ENCODE measurements at regions not wholly inside any gene's neighbourhood (a gene's known extent, or its start where the extent isn't known, plus 50 kb on each side); places are given as distances from the start of the nearest gene placed in this dataset.

DNA sequence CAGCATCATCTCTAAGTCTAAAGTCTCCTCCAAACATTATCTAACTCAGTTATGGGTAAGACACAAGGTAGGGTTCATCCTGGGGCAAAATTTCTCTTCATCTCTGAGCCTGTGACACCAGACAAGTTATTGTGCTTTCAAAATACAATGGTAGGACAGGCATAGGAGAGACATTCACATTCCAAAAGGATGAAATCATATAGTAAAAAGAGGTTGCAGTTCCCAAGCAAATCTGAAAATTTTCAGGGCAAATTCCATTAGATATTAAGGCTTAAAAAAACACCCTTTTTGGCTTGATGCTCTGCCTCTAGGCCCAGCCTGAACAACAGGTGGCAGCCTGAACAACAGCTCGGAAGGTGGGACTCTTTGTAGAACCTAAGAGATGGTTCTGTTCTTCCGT is 448.3 kb upstream of the SLIT2 start:
- no peak overlapping the region for H3K4me3 ChIP-seq (ENCODE audit: low read depth, low read length)
- no peaks in the 10 kb centered on the region for H3K9me3 ChIP-seq
- DNase-seq, result no peak
- no peaks in the 10 kb centered on the region for H3K27me3 ChIP-seq (replicated peaks; ENCODE audit: control insufficient read depth, insufficient read depth, low read length)
- Mint-ChIP-seq H3K4me3 (ENCODE audit: unreplicated experiment) (no peak overlapping the region), H3K27ac (ENCODE audit: unreplicated experiment) (no peak overlapping the region), H3K9me3 (ENCODE audit: unreplicated experiment) (no peaks in the 10 kb centered on the region), H3K4me1 (ENCODE audit: low read depth, unreplicated experiment) (no peaks in the 10 kb centered on the region), H3K27me3 (ENCODE audit: insufficient read depth, unreplicated experiment) (no peaks in the 10 kb centered on the region), H3K36me3 (ENCODE audit: insufficient read depth, unreplicated experiment) (no peaks in the 10 kb centered on the region)
- ChIA-PET CTCF (no interaction called here), POLR2A (no interaction called here)
- BruUV-seq (replicated peaks), result no TSS peak
- intact Hi-C loops (cut with micrococcal nuclease; ENCODE audit: unreplicated experiment), result no loop called here
- TF ChIP-seq, protein P1, sequence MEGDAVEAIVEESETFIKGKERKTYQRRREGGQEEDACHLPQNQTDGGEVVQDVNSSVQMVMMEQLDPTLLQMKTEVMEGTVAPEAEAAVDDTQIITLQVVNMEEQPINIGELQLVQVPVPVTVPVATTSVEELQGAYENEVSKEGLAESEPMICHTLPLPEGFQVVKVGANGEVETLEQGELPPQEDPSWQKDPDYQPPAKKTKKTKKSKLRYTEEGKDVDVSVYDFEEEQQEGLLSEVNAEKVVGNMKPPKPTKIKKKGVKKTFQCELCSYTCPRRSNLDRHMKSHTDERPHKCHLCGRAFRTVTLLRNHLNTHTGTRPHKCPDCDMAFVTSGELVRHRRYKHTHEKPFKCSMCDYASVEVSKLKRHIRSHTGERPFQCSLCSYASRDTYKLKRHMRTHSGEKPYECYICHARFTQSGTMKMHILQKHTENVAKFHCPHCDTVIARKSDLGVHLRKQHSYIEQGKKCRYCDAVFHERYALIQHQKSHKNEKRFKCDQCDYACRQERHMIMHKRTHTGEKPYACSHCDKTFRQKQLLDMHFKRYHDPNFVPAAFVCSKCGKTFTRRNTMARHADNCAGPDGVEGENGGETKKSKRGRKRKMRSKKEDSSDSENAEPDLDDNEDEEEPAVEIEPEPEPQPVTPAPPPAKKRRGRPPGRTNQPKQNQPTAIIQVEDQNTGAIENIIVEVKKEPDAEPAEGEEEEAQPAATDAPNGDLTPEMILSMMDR (IDR thresholded peaks at IDR 0.05; ENCODE audit: insufficient read depth in 1 of 2, low read depth in 1 of 2, low read length in 1 of 2, severe bottlenecking in 1 of 2, unreplicated experiment in 1 of 2), result no peak
- no peaks in the 10 kb centered on the region for H3K36me3 ChIP-seq (ENCODE audit: control insufficient read depth, insufficient read depth, low read length)
- H3K4me1 ChIP-seq, result no peaks in the 10 kb centered on the region

DNA sequence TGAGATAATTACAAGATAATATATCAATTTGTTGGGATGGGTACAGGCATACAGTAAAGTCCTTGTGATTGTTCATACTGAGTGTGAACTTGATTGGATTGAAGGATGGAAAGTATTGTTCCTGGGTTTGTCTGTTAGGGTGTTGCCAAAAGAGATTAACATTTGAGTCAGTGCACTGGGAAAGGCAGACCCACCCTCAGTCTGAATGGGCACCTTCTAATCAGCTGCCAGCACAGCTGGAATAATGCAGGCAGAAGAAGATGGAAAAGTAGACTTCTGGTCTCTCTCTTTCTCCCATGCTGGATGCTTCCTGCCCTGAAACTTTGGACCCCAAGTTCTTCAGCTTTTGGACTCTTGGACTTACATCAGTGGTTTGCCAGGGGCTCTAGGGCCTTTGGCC is 457.9 kb upstream of the SLIT2 start:
- ChIA-PET POLR2A (no interaction called here), CTCF (no interaction called here)
- TF ChIP-seq, protein P1 (IDR thresholded peaks at IDR 0.05; ENCODE audit: insufficient read depth in 1 of 2, low read depth in 1 of 2, low read length in 1 of 2, severe bottlenecking in 1 of 2, unreplicated experiment in 1 of 2), result no peak
- no peak overlapping the region for H3K27ac Mint-ChIP-seq (ENCODE audit: unreplicated experiment)
- Histone ChIP-seq H3K4me1 (no peaks in the 10 kb centered on the region), H3K4me3 (ENCODE audit: low read depth, low read length) (no peak overlapping the region), H3K27me3 (replicated peaks; ENCODE audit: control insufficient read depth, insufficient read depth, low read length) (no peaks in the 10 kb centered on the region), H3K9me3 (no peaks in the 10 kb centered on the region), H3K36me3 (ENCODE audit: control insufficient read depth, insufficient read depth, low read length) (no peaks in the 10 kb centered on the region)
- H3K4me3 Mint-ChIP-seq (ENCODE audit: unreplicated experiment), result no peak overlapping the region
- no peaks in the 10 kb centered on the region for H3K9me3 Mint-ChIP-seq (ENCODE audit: unreplicated experiment)
- no peak for DNase-seq
- intact Hi-C loops (cut with micrococcal nuclease; ENCODE audit: unreplicated experiment), result no loop called here
- no peaks in the 10 kb centered on the region for H3K4me1 Mint-ChIP-seq (ENCODE audit: low read depth, unreplicated experiment)
- no TSS peak for BruUV-seq (replicated peaks)
- peaks cover 3% of the 10 kb centered on the region for H3K27me3 Mint-ChIP-seq (ENCODE audit: insufficient read depth, unreplicated experiment)
- no peaks in the 10 kb centered on the region for H3K36me3 Mint-ChIP-seq (ENCODE audit: insufficient read depth, unreplicated experiment)

DNA sequence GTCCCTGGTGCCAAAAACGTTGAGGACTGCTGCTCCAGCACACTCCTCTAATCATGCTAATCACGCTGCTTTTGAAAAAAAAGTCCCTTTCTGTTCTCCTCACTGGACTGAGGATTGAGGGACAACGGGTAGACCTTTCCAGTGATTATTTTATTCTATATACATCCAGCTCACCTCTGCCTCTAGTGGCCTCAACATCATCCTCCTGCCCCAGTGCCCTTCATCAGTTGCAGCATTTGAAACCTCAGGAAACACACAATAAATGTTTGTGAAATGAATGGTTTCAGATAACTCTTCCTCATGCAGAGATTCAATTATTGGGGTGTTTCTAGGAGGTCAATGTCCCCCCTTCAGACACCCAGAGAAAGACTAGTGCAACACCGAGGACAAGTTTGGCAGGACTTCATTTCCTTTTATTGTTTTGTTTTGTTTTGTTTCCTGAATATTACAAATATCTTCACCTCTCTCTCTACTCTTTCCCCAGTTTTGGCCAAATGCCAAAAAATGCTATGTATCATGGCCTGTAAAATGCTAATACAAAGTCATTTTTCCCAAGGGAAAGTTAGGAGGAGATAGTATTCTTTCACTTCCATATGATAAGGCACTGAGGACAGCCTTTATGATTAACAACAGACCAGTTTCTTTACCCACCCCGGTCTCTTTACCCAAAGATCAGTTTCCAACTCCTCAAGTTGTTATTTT is 460.1 kb upstream of the SLIT2 start:
- no TSS peak for BruUV-seq (replicated peaks)
- Mint-ChIP-seq H3K9me3 (ENCODE audit: unreplicated experiment) (no peaks in the 10 kb centered on the region), H3K27me3 (ENCODE audit: insufficient read depth, unreplicated experiment) (peaks cover 3% of the 10 kb centered on the region), H3K4me1 (ENCODE audit: low read depth, unreplicated experiment) (no peaks in the 10 kb centered on the region), H3K36me3 (ENCODE audit: insufficient read depth, unreplicated experiment) (no peaks in the 10 kb centered on the region), H3K4me3 (ENCODE audit: unreplicated experiment) (no peak overlapping the region), H3K27ac (ENCODE audit: unreplicated experiment) (no peak overlapping the region)
- H3K4me1 ChIP-seq, result no peaks in the 10 kb centered on the region
- CTCF ChIA-PET, result no interaction called here
- H3K36me3 ChIP-seq (ENCODE audit: control insufficient read depth, insufficient read depth, low read length), result no peaks in the 10 kb centered on the region
- TF ChIP-seq, protein P1 (IDR thresholded peaks at IDR 0.05; ENCODE audit: insufficient read depth in 1 of 2, low read depth in 1 of 2, low read length in 1 of 2, severe bottlenecking in 1 of 2, unreplicated experiment in 1 of 2), result no peak
- DNase-seq, result no peak
- no peak overlapping the region for H3K4me3 ChIP-seq (ENCODE audit: low read depth, low read length)
- no peaks in the 10 kb centered on the region for H3K9me3 ChIP-seq
- intact Hi-C loops (cut with micrococcal nuclease; ENCODE audit: unreplicated experiment), result no loop called here
- POLR2A ChIA-PET, result no interaction called here
- no peaks in the 10 kb centered on the region for H3K27me3 ChIP-seq (replicated peaks; ENCODE audit: control insufficient read depth, insufficient read depth, low read length)

All from Caco-2 (cell line).